Stimulated activated CD4-positive, alpha-beta T cell treated with anti-CD3 and anti-CD28 coated beads, Interleukin-1b, Interleukin-23, amount 100 ng/mL, for 1 hour (primary cell): ENCODE measurements at regions not wholly inside any gene's neighbourhood (a gene's known extent, or its start where the extent isn't known, plus 50 kb on each side); places are given as distances from the start of the nearest gene placed in this dataset.

ENCODE experiments used
- DNase-seq, 2 donors: peaks; one replicate each; pipeline ENCODE4 v3.0.0-alpha.2; 2020; ENCODE audit warnings: low read depth in 2 of 2

- DNase-seq: no peak
Measured at GRCh38 chr3:109902549-109902948, 565.2 kb upstream of the DPPA4 start.

GRCh38 chr3:109903100-109903499 is 565.8 kb upstream of the DPPA4 start:
- no peak for DNase-seq

GRCh38 chr3:109910772-109911171 is 573.4 kb upstream of the DPPA4 start:
- no peak for DNase-seq

- DNase-seq: no peak
Measured at GRCh38 chr3:109918740-109919139, 581.4 kb upstream of the DPPA4 start.

- no peak for DNase-seq
Measured at GRCh38 chr3:109920749-109921148, 583.4 kb upstream of the DPPA4 start.

- no peak for DNase-seq
Measured at GRCh38 chr3:109921509-109921908, 584.2 kb upstream of the DPPA4 start.

GRCh38 chr3:109922856-109923255 is 585.5 kb upstream of the DPPA4 start:
- no peak for DNase-seq

- no peak for DNase-seq
Measured at GRCh38 chr3:109923431-109923830, 586.1 kb upstream of the DPPA4 start.

- no peak for DNase-seq
Measured at GRCh38 chr3:109924196-109924595, 586.9 kb upstream of the DPPA4 start.

- DNase-seq: no peak
Measured at GRCh38 chr3:109926376-109926775, 589.0 kb upstream of the DPPA4 start.

- no peak for DNase-seq
Measured at GRCh38 chr3:109927161-109927560, 589.8 kb upstream of the DPPA4 start.

- no peak for DNase-seq
Measured at GRCh38 chr3:109927726-109928125, 590.4 kb upstream of the DPPA4 start.

- no peak for DNase-seq
Measured at GRCh38 chr3:109930582-109930981, 593.2 kb upstream of the DPPA4 start.

GRCh38 chr3:109933576-109933975 is 596.2 kb upstream of the DPPA4 start:
- no peak for DNase-seq

- DNase-seq: no peak
Measured at GRCh38 chr3:109939817-109940216, 602.5 kb upstream of the DPPA4 start.

- DNase-seq: no peak
Measured at GRCh38 chr3:109943181-109943580, 605.8 kb upstream of the DPPA4 start.

GRCh38 chr3:109944836-109945235 is 607.5 kb upstream of the DPPA4 start:
- no peak for DNase-seq

GRCh38 chr3:109952924-109953323 is 615.6 kb upstream of the DPPA4 start:
- DNase-seq: no peak

- DNase-seq: no peak
Measured at GRCh38 chr3:109963831-109964230, 626.5 kb upstream of the DPPA4 start.

GRCh38 chr3:109973733-109974132 is 636.4 kb upstream of the DPPA4 start:
- no peak for DNase-seq

- DNase-seq: no peak
Measured at GRCh38 chr3:109977897-109978296, 640.6 kb upstream of the DPPA4 start.

- DNase-seq: no peak
Measured at GRCh38 chr3:109982201-109982600, 644.9 kb upstream of the DPPA4 start.

- no peak for DNase-seq
Measured at GRCh38 chr3:109984976-109985375, 647.6 kb upstream of the DPPA4 start.

- DNase-seq: no peak
Measured at GRCh38 chr3:109985943-109986555, 648.7 kb upstream of the DPPA4 start.
